Panc1 (cell line): ENCODE measurements at regions not wholly inside any gene's neighbourhood (a gene's known extent, or its start where the extent isn't known, plus 50 kb on each side); places are given as distances from the start of the nearest gene placed in this dataset.

Experiments used
- ATAC-seq: fragments of 200-7000 bp; cut with Tn5 transposase; 2 replicates; pipeline ENCODE4 v1.9.1; 2020; ENCODE audit warnings: mild to moderate bottlenecking, moderate library complexity
- BruUV-seq: library from RNA; stranded (reverse); fragments of 400-500 nt; replicated peaks from 2 replicates; lab custom pipeline; 2021; lab: Mats Ljungman, UMichigan
- CTCF ChIA-PET: fragments of 300-600 bp; sonication (Branson Sonifier 250); formaldehyde crosslinking; loops from one replicate; lab custom pipeline; 2022; ENCODE audit warnings: antibody characterized with exemption; lab: Charles Lee
- POLR2A ChIA-PET: fragments of 300-600 bp; sonication (Branson Sonifier 250); formaldehyde crosslinking; loops from one replicate; lab custom pipeline; 2022; ENCODE audit warnings: antibody characterized with exemption; lab: Charles Lee
- DNase-seq: peaks from one replicate; pipeline ENCODE4 v3.0.0-alpha.2; 2010; ENCODE audit warnings: low read depth, low spot score
- H3K27ac ChIP-seq: 2 replicates; pipeline ENCODE4 v1.5.1; 2011; ENCODE audit warnings: mild to moderate bottlenecking, low read length, inconsistent platforms
- H3K27me3 ChIP-seq: fragments of 200-500 bp; sonication (Bioruptor generic); 2 replicates; pipeline ENCODE4 v1.6.0; 2014; ENCODE audit warnings: low read length, inconsistent platforms; ENCODE audit not compliant: control insufficient read depth, insufficient read depth
- H3K36me3 ChIP-seq: fragments of 200-500 bp; sonication (Bioruptor generic); 2 replicates; pipeline ENCODE4 v1.5.1; 2014; ENCODE audit warnings: inconsistent platforms, mild to moderate bottlenecking, low read length, moderate library complexity; ENCODE audit not compliant: control insufficient read depth, insufficient read depth
- H3K4me1 ChIP-seq: 2 replicates; pipeline ENCODE4 v1.5.1; 2011; ENCODE audit warnings: inconsistent platforms, mild to moderate bottlenecking, low read length, moderate library complexity; ENCODE audit not compliant: control insufficient read depth, insufficient read depth
- H3K4me3 ChIP-seq, 2 experiments: 2 replicates each; pipeline ENCODE4 v1.5.1; 2011 to 2012; ENCODE audit warnings: low read depth in 2 of 2, low read length in 2 of 2, mild to moderate bottlenecking in 2 of 2, inconsistent platforms in 1 of 2, moderate library complexity in 1 of 2
- H3K9me3 ChIP-seq: fragments of 200-500 bp; sonication (Bioruptor generic); 2 replicates; pipeline ENCODE4 v1.5.1; 2014; ENCODE audit warnings: low read depth, mild to moderate bottlenecking, inconsistent platforms, low read length, moderate library complexity; ENCODE audit not compliant: control insufficient read depth, insufficient read depth
- POLR2AphosphoS5 ChIP-seq: IDR thresholded peaks from 2 replicates; pipeline ENCODE4 v1.6.1; 2012; ENCODE audit warnings: mild to moderate bottlenecking, low read depth, low read length, moderate library complexity
- SIN3A ChIP-seq: IDR thresholded peaks from 2 replicates; pipeline ENCODE4 v1.6.1; 2012; ENCODE audit warnings: low read depth, mild to moderate bottlenecking, low read length, moderate library complexity, borderline replicate concordance; ENCODE audit not compliant: insufficient read depth
- TCF7L2 ChIP-seq: IDR thresholded peaks from 2 replicates; pipeline ENCODE4 v1.6.1; 2011; ENCODE audit warnings: mild to moderate bottlenecking, low read depth, low read length, inconsistent platforms
- in situ Hi-C: cut with HindIII; loops from 2 replicates; pipeline ENCODE4 v1.10.0; 2016; ENCODE audit warnings: low sequenced_read_pairs, low pct_unique_long_range_greater_than_20kb
- intact Hi-C: fragments of 100-400 bp; cut with micrococcal nuclease; formaldehyde crosslinking; loops from one replicate; pipeline ENCODE4 v1.10.0; 2022; ENCODE audit not compliant: unreplicated experiment
- TF ChIP-seq, protein P1 (sequence below): fragments of 450-650 bp; IDR thresholded peaks from 2 replicates; pipeline ENCODE4 v1.5.1; 2017; ENCODE audit warnings: mild to moderate bottlenecking
- TF ChIP-seq, protein P2 (sequence below), 2 experiments: IDR thresholded peaks; 2 replicates each; pipeline ENCODE4 v1.6.1; 2011 to 2012; ENCODE audit warnings: low read depth in 2 of 2, control low read depth in 1 of 2, low read length in 1 of 2, mild to moderate bottlenecking in 1 of 2, moderate library complexity in 1 of 2; ENCODE audit not compliant: insufficient read depth in 1 of 2

DNA sequence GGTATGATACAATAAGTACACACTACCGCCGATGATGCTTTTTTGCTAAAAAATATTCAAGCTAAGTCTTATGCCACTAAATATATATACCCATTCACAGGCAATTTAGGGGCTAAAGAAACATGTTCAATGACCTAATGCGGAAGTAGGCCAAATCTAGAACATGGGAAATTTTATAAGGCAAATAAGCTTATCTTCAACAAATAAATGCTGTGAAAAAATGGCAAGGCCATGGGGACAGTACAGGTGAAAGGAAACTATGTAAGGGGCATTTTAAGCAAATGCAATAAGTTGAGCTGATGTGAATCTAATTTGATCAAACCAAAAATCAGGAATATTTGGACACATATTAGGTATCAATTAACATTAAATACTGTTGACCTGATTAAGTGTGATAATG is 339.5 kb upstream of the EDIL3 start:
- TF ChIP-seq, protein P1, sequence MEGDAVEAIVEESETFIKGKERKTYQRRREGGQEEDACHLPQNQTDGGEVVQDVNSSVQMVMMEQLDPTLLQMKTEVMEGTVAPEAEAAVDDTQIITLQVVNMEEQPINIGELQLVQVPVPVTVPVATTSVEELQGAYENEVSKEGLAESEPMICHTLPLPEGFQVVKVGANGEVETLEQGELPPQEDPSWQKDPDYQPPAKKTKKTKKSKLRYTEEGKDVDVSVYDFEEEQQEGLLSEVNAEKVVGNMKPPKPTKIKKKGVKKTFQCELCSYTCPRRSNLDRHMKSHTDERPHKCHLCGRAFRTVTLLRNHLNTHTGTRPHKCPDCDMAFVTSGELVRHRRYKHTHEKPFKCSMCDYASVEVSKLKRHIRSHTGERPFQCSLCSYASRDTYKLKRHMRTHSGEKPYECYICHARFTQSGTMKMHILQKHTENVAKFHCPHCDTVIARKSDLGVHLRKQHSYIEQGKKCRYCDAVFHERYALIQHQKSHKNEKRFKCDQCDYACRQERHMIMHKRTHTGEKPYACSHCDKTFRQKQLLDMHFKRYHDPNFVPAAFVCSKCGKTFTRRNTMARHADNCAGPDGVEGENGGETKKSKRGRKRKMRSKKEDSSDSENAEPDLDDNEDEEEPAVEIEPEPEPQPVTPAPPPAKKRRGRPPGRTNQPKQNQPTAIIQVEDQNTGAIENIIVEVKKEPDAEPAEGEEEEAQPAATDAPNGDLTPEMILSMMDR, result no peak
- no peak for TF ChIP-seq POLR2AphosphoS5
- Histone ChIP-seq H3K36me3 (no peaks in the 10 kb centered on the region), H3K27me3 (no peaks in the 10 kb centered on the region), H3K9me3 (no peaks in the 10 kb centered on the region), H3K27ac (no peak overlapping the region), H3K4me1 (no peaks in the 10 kb centered on the region), H3K4me3 (no peak overlapping the region)
- ATAC-seq, result no peak
- CTCF ChIA-PET, result no interaction called here
- DNase-seq, result no peak
- intact Hi-C loops (no loop called here), in situ Hi-C loops (no loop called here)
- BruUV-seq, result no TSS peak
- POLR2A ChIA-PET, result no interaction called here

DNA sequence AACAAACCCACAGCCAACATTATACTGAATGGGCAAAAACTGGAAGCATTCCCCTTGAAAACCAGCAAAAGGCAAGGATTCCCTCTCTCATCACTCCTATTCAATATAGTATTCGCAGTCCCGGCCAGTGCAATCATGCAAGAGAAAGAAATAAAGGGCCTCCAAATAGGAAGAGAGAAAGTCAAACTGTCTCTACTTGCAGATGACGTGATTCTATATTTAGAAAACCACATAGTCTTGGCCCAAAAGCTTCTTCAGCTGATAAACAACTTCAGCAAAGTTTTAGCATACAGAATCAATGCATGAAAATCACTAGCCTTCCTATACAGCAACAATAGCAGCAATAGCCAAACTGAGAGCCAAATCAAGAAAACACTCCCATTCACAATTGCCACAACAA is 333.7 kb upstream of the EDIL3 start:
- H3K4me3 ChIP-seq, result no peak overlapping the region
- CTCF ChIA-PET, result no interaction called here

More for the DNA sequence above, 333.7 kb upstream of the EDIL3 start:
- intact Hi-C loops, result no loop called here
- in situ Hi-C loops, result no loop called here
- no peaks in the 10 kb centered on the region for H3K4me1 ChIP-seq
- no TSS peak for BruUV-seq
- TF ChIP-seq, protein P1, result no peak
- TF ChIP-seq, protein P2, sequence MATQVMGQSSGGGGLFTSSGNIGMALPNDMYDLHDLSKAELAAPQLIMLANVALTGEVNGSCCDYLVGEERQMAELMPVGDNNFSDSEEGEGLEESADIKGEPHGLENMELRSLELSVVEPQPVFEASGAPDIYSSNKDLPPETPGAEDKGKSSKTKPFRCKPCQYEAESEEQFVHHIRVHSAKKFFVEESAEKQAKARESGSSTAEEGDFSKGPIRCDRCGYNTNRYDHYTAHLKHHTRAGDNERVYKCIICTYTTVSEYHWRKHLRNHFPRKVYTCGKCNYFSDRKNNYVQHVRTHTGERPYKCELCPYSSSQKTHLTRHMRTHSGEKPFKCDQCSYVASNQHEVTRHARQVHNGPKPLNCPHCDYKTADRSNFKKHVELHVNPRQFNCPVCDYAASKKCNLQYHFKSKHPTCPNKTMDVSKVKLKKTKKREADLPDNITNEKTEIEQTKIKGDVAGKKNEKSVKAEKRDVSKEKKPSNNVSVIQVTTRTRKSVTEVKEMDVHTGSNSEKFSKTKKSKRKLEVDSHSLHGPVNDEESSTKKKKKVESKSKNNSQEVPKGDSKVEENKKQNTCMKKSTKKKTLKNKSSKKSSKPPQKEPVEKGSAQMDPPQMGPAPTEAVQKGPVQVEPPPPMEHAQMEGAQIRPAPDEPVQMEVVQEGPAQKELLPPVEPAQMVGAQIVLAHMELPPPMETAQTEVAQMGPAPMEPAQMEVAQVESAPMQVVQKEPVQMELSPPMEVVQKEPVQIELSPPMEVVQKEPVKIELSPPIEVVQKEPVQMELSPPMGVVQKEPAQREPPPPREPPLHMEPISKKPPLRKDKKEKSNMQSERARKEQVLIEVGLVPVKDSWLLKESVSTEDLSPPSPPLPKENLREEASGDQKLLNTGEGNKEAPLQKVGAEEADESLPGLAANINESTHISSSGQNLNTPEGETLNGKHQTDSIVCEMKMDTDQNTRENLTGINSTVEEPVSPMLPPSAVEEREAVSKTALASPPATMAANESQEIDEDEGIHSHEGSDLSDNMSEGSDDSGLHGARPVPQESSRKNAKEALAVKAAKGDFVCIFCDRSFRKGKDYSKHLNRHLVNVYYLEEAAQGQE (IDR thresholded peaks at IDR 0.05; ENCODE audit: insufficient read depth in 1 of 2, low read depth in 2 of 2, low read length in 1 of 2), result no peak
- TF ChIP-seq TCF7L2 (no peak), SIN3A (no peak), POLR2AphosphoS5 (no peak)
- ATAC-seq (no peak), DNase-seq (no peak)
- no peak overlapping the region for H3K27ac ChIP-seq
- POLR2A ChIA-PET, result no interaction called here
- no peaks in the 10 kb centered on the region for H3K27me3 ChIP-seq
- no peaks in the 10 kb centered on the region for H3K9me3 ChIP-seq
- no peaks in the 10 kb centered on the region for H3K36me3 ChIP-seq
